A549 (cell line): ENCODE measurements at regions not wholly inside any gene's neighbourhood (a gene's known extent, or its start where the extent isn't known, plus 50 kb on each side); places are given as distances from the start of the nearest gene placed in this dataset.
A peak's percentile ranks its signal among the peaks of the same experiment; 100 is the strongest.

Experiments
- ATAC-seq, 2 experiments: fragments of 200-7000 bp in 1 of 2; fragments of >200 bp in 1 of 2; cut with Nextera tagmentation in 1 of 2; cut with Tn5 transposase in 1 of 2; 3 replicates each; pipeline versions ENCODE4 v1.8.0 to v1.9.1; 2018 to 2020; ENCODE audit warnings: mild to moderate bottlenecking in 1 of 2, moderate library complexity in 1 of 2
- CTCF ChIA-PET: fragments of 300-600 bp; sonication (Branson Sonifier 250); formaldehyde crosslinking; extraction: SDS; loops from one replicate; lab custom pipeline; 2021; ENCODE audit warnings: antibody characterized with exemption, inconsistent platforms; lab: Yijun Ruan, JAX
- POLR2A ChIA-PET: fragments of 350-600 bp; formaldehyde crosslinking; extraction: SDS; loops from one replicate; lab custom pipeline; 2021; ENCODE audit warnings: antibody characterized with exemption, inconsistent platforms; lab: Yijun Ruan, JAX
- DNase-seq, 2 experiments: peaks; one replicate each; pipeline versions ENCODE4 v3.0.0 to v3.0.0-alpha.2; 2011 to 2016; ENCODE audit warnings: low read depth in 1 of 2, low spot score in 1 of 2
- FAIRE-seq: peaks from 2 replicates; lab custom pipeline; 2011; peaks lifted over from hg19 to GRCh38; lab: Jason Lieb, UNC
- H3K27ac ChIP-seq, 2 experiments: fragments of >200 bp; sonication (Bioruptor Twin); formaldehyde crosslinking; 3 replicates each; pipeline ENCODE4 v1.5.1; 2016 to 2017
- H3K4me1 ChIP-seq: fragments of >200 bp; sonication (Bioruptor Twin); formaldehyde crosslinking; 3 replicates; pipeline ENCODE4 v1.6.1; 2016
- H3K4me2 ChIP-seq: fragments of >200 bp; sonication (Bioruptor Twin); formaldehyde crosslinking; 3 replicates; pipeline ENCODE4 v1.6.1; 2016
- H3K4me3 ChIP-seq: fragments of >200 bp; sonication (Bioruptor Twin); formaldehyde crosslinking; 3 replicates; pipeline ENCODE4 v1.5.1; 2016
- H3K9me3 ChIP-seq: fragments of >200 bp; sonication (Bioruptor Twin); formaldehyde crosslinking; 3 replicates; pipeline ENCODE4 v1.6.1; 2016
- HOXB5 ChIP-seq: fragments of 250-450 bp; sonication (Bioruptor Pico); IDR thresholded peaks from 2 replicates; pipeline ENCODE4 v1.5.0; 2020; ENCODE audit warnings: mild to moderate bottlenecking, moderate library complexity
- MAFK ChIP-seq: fragments of 450-650 bp; IDR thresholded peaks from 2 replicates; pipeline ENCODE4 v1.6.1; 2014; ENCODE audit not compliant: partially characterized antibody
- WGBS: methylation state at CpG from one replicate; pipeline ENCODE4 v1.1.6; 2017; ENCODE audit errors: missing lambda C conversion rate; 5-methylcytosine and 5-hydroxymethylcytosine counted together
- small RNA-seq, 6 experiments: library from RNA; depleted of rRNA; stranded (forward); fragments of <200 nt; gene quantifications; one replicate each; pipeline ENCODE3, GENCODE V24; 2012

GRCh38 chr6:12661432-12662089 lies 55.0 kb upstream of the PHACTR1 start:
- 50% methylated on average over 10 of the region's 10 CpGs for WGBS
- POLR2A ChIA-PET, result no interaction called here
- Histone ChIP-seq H3K4me2 (no peak overlapping the region), H3K4me3 (no peak overlapping the region), H3K4me1 (no peaks in the 10 kb centered on the region), H3K27ac (no peak overlapping the region), H3K9me3 (no peaks in the 10 kb centered on the region)
- ATAC-seq (no peak), DNase-seq (no peak), FAIRE-seq (no peak)
- CTCF ChIA-PET, result interaction anchor here (1.3 kb wide), 1 partner anchor 15 kb away, joined by 4 read pairs; no protein-coding TSS in a partner anchor
- TF ChIP-seq MAFK (peak; percentile 90), HOXB5 (CRISPR knock-in tag) (no peak)

Small RNA genes lying in the stretch of these regions (small RNA-seq; reads per million reads assigned to genes)
- gene RN7SKP293, result 0 reads per million in 6 experiments
